SK-N-SH (cell line): ENCODE measurements at regions not wholly inside any gene's neighbourhood (a gene's known extent, or its start where the extent isn't known, plus 50 kb on each side); places are given as distances from the start of the nearest gene placed in this dataset.

ENCODE experiments used
- CTCF ChIP-seq: fragments of 200-600 bp; sonication (generic); IDR thresholded peaks from 2 replicates; pipeline ENCODE4 v1.6.1; 2017; ENCODE audit warnings: antibody characterized with exemption, mild to moderate bottlenecking, moderate library complexity
- EP300 ChIP-seq, 2 experiments: IDR thresholded peaks; 2 replicates each; pipeline versions ENCODE4 v1.4.0 to v1.6.1; 2012; ENCODE audit warnings: borderline replicate concordance in 1 of 2, low read depth in 1 of 2, low read length in 1 of 2
- MAX ChIP-seq: IDR thresholded peaks from 2 replicates; pipeline ENCODE4 v1.4.0; 2012; ENCODE audit warnings: low read depth
- MXI1 ChIP-seq: IDR thresholded peaks from 2 replicates; pipeline ENCODE4 v1.6.1; 2012; ENCODE audit warnings: mild to moderate bottlenecking, low read depth, low read length, improper control_type of control experiment
- NFIC ChIP-seq: IDR thresholded peaks from 2 replicates; pipeline ENCODE4 v1.4.0; 2012; ENCODE audit warnings: borderline replicate concordance
- POLR2AphosphoS5 ChIP-seq: IDR thresholded peaks from 2 replicates; pipeline ENCODE4 v1.6.1; 2012; ENCODE audit warnings: low read depth, low read length

GRCh38 chr2:196251132-196251531 is 79.8 kb upstream of the STK17B start:
- no peak for TF ChIP-seq EP300 (IDR thresholded peaks at IDR 0.05; ENCODE audit: borderline replicate concordance in 1 of 2, low read depth in 1 of 2, low read length in 1 of 2)
- no peak for TF ChIP-seq CTCF
- TF ChIP-seq NFIC = no peak
- TF ChIP-seq MXI1 = no peak
- no peak for TF ChIP-seq MAX
- TF ChIP-seq POLR2AphosphoS5 = no peak
